22Rv1 (cell line): ENCODE measurements at regions not wholly inside any gene's neighbourhood (a gene's known extent, or its start where the extent isn't known, plus 50 kb on each side); places are given as distances from the start of the nearest gene placed in this dataset.

Source experiments
- CTCF ChIP-seq: fragments of 450-650 bp; IDR thresholded peaks from 2 replicates; pipeline ENCODE4 v1.5.1; 2017; ENCODE audit warnings: mild to moderate bottlenecking
- ZFX ChIP-seq: fragments of 450-650 bp; IDR thresholded peaks from 2 replicates; pipeline ENCODE4 v1.6.1; 2017; ENCODE audit warnings: antibody characterized with exemption, borderline replicate concordance

- TF ChIP-seq CTCF (no peak), ZFX (no peak)
Observed at GRCh38 chr5:124979251-124979650, 232.8 kb upstream of the ZNF608 start.
